C4-2B (cell line): ENCODE measurements at regions not wholly inside any gene's neighbourhood (a gene's known extent, or its start where the extent isn't known, plus 50 kb on each side); places are given as distances from the start of the nearest gene placed in this dataset.

Experiments used
- H3K27ac ChIP-seq: fragments of 450-650 bp; 2 replicates; pipeline ENCODE4 v1.5.1; 2017
- ZFX ChIP-seq: fragments of 450-650 bp; IDR thresholded peaks from 2 replicates; pipeline ENCODE4 v1.6.1; 2017
- TF ChIP-seq, protein P1 (sequence below): fragments of 450-650 bp; conservative IDR thresholded peaks from 2 replicates; pipeline ENCODE4 v1.5.1; 2017; ENCODE audit warnings: mild to moderate bottlenecking

DNA sequence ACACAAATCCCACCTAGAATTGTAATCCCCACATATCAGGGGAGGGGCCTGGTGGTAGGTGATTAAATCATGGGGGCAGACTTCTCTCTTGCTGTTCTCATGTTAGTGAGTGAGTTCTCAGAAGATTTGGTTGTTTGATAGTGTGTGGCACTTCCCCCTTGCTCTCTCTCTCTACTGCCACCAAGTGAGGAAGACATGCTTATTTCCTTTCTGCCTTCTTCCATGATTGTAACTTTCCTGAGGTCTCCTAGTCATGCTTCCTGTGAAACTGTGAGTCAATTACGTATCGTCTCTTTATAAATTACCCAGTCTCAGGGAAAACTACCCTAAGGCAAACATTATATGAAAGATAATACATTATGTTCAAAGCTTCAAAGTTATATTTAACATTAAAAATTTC lies 1297.5 kb upstream of the CITED2 start:
- no peak overlapping the region for H3K27ac ChIP-seq
- TF ChIP-seq, protein P1, sequence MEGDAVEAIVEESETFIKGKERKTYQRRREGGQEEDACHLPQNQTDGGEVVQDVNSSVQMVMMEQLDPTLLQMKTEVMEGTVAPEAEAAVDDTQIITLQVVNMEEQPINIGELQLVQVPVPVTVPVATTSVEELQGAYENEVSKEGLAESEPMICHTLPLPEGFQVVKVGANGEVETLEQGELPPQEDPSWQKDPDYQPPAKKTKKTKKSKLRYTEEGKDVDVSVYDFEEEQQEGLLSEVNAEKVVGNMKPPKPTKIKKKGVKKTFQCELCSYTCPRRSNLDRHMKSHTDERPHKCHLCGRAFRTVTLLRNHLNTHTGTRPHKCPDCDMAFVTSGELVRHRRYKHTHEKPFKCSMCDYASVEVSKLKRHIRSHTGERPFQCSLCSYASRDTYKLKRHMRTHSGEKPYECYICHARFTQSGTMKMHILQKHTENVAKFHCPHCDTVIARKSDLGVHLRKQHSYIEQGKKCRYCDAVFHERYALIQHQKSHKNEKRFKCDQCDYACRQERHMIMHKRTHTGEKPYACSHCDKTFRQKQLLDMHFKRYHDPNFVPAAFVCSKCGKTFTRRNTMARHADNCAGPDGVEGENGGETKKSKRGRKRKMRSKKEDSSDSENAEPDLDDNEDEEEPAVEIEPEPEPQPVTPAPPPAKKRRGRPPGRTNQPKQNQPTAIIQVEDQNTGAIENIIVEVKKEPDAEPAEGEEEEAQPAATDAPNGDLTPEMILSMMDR, result peak; percentile 41
- TF ChIP-seq ZFX, result no peak

DNA sequence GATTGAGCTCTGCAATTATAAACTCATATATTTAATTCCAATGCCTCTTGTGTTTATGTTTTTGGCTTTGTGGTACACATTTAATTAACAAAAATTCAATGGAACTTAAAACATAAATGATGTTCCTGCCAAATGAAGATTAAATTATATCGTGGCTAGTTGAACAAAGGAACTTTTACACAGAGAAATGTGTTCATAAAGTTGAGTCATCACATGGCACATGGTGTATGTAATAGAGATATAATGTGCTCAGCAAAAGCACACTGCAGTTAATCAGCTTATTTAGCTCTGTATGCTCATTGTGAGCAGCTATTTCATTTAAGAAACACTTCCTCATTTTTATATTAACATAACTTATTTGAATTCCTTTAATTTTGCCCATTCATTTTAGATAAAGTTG lies 1295.6 kb upstream of the CITED2 start:
- no peak overlapping the region for H3K27ac ChIP-seq
- TF ChIP-seq ZFX, result no peak
- TF ChIP-seq, protein P1, result no peak

DNA sequence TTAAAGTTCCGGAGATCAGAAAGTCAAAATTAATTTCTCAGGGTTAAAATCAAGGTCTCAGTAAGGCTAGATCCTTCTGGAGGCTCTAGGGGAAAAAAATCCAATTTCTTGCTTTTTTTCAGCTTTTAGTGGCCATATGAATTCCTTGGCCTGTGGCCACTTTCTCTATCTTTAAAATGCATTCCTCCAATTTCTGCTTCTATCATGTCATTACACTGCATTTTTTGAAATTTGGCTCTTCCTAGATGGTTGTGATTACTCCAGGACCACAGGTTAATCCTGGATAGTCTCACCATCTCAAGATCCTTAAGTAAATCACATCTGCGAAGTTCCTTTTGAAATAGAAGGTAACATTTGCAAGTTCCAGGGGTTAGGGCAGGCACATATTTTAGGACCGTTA lies 1294.9 kb upstream of the CITED2 start:
- TF ChIP-seq, protein P1, result no peak
- TF ChIP-seq ZFX, result no peak

DNA sequence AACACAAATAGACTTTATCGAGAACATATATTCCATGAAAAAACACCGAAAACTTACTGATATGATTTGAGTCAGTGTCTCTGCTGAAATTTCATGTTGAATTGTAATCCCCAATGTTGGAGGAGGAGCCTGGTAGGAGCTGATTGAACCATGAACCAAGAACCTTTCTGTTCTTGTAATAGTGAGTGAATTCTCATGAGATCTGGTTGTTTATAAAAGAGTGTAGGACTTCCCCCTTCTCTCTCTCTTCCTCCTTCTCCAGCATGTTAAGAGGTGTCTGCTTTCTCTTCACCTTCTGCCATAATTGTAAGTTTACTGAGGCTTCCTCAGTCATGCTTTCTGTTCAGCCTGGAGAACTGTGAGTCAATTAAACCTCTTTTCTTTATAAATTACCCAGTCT lies 1289.3 kb upstream of the CITED2 start:
- TF ChIP-seq, protein P1, result no peak
- H3K27ac ChIP-seq, result no peak overlapping the region

More for the DNA sequence above, 1294.9 kb upstream of the CITED2 start:
- H3K27ac ChIP-seq, result no peak overlapping the region

DNA sequence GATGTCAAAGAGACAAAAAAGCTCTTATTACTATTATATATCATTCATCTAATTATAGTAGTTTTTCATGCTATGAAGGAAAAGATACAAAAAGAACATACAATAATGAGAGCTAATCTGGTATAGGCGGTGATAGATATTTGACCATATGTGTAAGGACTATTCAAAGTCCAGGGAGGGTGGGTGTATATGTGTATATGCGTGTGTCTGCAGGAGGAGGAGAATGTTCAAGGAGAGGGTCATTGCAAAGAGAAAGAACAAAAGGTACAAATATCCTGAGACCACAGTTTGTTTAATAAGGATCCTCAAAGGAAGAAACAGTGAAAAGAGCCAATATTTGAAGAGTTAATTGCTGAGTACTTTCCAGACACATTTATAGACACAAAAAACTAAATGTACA lies 1288.6 kb upstream of the CITED2 start:
- TF ChIP-seq, protein P1, result no peak
- no peak overlapping the region for H3K27ac ChIP-seq

DNA sequence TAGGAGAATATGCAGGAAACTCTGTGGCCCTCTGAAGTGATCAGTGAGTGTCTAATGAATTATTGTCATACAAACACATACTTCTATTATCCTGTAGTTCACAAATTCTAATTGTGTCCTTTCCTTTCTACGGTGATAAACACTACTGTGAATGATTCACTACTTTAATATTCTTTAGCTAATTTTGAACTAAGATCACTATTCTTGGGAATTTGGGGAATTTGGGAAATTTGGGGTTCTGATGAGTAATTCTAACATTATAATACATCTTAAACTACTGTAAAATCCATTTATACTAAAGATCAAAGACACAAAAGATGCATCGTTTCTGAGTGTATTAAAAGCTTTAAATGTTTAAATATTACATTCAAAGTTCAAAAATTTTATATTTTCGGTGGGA lies 1287.2 kb upstream of the CITED2 start:
- H3K27ac ChIP-seq, result no peak overlapping the region

DNA sequence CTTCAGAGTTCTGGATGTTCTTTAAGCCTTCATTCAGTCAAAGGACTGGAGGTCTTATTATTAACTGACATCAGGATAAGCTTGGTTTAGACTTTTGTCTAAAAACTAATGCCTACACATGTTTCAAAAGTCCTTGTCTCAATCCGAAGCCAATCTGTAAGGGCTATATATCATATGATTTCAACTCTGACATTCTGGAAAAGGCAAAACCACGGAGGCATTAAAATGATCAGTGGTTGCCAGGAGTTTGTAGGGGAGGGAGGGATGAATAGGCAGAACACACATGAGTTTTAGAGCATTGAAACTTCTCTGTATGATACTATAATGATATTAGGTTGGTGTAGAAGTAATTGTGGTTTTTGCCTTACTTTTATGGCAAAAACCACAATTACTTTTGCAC lies 1285.8 kb upstream of the CITED2 start:
- H3K27ac ChIP-seq, result no peak overlapping the region
- TF ChIP-seq ZFX, result no peak
- TF ChIP-seq, protein P1, result no peak

More for the DNA sequence above, 1287.2 kb upstream of the CITED2 start:
- TF ChIP-seq, protein P1, result no peak
- TF ChIP-seq ZFX, result no peak
